GM21528 (cell line): ENCODE measurements at regions not wholly inside any gene's neighbourhood (a gene's known extent, or its start where the extent isn't known, plus 50 kb on each side); places are given as distances from the start of the nearest gene placed in this dataset.

Source experiments
- ATAC-seq: cut with Tn5 transposase; IDR thresholded peaks from one replicate; pipeline ENCODE4 v1.9.1; 2021; ENCODE audit warnings: mild to moderate bottlenecking, moderate library complexity; ENCODE audit not compliant: unreplicated experiment, low FRiP score

GRCh38 chr16:86962913-86963312 is 354.3 kb downstream of the C16orf95 start:
- no peak for ATAC-seq

- no peak for ATAC-seq
These were observed 353.3 kb downstream of the C16orf95 start for GRCh38 chr16:86963600-86964575.

GRCh38 chr16:86964796-86965241 is 352.4 kb downstream of the C16orf95 start:
- no peak for ATAC-seq

GRCh38 chr16:86965331-86965730 is 351.9 kb downstream of the C16orf95 start:
- no peak for ATAC-seq

DNA sequence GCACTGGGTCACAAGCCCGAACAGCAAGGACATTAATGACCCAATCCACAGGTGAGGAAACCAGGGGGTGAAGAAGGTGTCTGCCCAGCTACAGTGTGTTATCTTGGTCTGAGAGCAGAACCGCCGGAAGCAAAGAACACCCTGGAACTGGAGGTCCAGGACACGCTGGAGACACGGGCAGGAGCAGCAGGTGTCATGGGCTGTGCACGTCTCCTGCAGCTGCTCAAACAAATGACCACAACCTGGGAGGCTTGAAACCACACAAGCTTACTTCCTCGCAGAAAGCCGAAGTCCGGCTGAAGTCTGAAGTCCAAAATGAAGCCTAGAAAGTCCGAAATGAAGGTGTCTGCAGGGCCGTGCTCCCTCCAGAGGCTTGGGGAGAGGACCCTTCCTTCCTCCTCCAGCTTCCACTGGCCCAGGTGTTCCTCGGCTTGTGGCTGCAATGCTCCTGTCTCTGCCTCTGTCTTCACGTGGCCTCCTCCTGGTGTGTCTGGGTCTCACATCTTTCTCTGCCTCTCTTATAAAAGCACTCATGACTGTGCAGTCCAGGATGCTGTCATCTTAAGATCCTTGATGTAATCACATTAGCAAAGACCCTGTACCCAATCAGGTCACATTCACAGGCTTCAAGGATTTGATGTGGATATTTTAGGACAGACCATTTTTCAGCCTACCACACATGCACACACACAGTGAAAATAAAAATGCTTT is 351.2 kb downstream of the C16orf95 start:
- no peak for ATAC-seq

DNA sequence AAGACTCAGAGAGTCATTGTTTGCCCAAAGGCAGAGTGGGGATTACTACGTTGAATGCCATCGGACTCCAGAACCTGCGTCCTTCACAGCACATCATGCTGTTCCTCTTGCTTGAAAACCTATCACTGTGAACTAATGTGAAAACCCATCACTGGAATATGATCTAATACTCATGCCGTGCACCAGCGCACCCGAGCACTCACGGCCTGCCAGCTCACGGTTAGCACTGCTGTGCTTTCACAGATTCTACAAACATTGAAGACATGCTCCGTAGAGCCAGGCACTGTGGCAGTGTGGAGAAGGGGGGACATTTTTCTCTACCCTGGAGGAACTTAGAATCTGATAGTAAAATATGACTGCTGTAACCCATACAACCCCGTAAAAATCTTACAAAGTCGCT is 350.4 kb downstream of the C16orf95 start:
- ATAC-seq, result no peak

DNA sequence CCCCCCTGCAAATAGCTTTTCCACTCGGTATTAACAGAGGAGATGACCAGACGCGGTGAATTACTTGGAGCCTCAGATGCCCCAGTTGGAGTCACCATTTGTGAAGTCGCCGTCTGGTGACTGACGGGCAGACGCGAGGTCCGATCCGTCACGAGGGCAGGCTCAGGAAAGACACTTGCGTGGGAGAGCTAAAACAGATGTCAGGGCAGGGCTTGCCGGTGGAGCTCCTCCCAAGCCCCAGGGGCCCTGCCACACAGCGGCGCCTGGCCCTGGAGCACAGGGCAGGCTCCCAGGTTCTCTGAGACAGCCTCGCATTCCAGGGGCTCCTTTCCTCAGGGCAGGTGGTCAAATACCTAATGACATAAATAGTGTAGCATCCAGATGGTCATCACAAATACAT is 348.3 kb downstream of the C16orf95 start:
- no peak for ATAC-seq

DNA sequence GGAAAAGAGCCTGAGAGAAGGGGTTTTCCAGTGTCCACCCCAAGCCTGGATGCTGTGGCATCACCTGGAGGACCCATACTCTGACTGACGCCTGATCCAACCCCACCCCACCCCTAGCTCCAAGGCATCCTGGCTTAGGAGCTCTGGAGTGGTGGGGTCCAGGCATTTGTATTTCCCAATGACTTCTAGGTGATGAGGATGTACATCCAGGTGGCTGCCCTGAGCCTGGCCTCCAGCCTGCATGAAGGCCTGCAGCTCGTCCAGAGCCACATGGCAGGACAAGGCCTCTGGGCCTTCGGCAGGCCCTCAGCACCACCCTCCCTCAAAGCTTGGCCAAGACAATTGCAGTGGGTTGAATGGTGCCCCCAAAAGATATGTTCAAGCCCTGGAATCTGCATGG is 347.5 kb downstream of the C16orf95 start:
- ATAC-seq, result no peak

- ATAC-seq, result no peak
These were observed 346.9 kb downstream of the C16orf95 start for GRCh38 chr16:86970279-86970678.

DNA sequence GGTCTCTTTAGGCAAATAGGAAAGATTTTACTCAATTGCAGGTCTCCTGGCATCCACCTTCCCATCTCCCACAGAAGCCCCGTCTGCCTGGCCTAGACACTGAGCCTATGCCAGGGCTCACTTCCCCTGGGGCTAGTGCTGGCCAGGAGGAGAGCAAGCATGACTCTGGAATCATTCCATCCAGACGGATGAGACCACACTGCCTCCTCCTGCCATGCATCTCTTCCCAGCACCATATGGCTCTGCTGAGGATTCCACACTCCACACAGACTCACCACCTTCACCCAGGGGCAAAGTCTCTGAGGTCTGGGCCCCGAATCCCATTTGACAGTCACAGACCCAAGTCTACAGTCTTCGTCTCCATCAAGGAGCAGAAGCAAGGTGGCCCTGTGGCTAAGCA is 346.5 kb downstream of the C16orf95 start:
- no peak for ATAC-seq

DNA sequence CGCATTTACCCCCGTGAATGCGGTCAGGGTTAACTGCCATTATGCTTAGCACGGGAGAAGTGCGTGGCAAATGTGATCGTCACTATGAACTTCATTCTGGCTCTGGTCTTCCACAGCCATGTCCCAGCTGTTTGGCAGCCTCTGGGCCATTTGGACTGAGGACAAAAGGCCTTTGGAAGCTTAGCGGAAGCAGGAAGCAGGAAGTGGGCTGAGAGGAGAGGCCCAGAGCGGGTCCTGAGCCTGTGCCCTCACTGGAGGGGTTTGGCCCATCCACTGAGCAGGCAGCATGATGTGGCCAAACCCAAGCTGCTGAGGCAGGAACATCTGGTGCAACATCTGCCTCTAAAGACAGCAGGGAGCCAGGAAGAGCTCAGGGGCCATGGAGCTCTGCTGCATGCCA is 345.9 kb downstream of the C16orf95 start:
- ATAC-seq, result no peak

DNA sequence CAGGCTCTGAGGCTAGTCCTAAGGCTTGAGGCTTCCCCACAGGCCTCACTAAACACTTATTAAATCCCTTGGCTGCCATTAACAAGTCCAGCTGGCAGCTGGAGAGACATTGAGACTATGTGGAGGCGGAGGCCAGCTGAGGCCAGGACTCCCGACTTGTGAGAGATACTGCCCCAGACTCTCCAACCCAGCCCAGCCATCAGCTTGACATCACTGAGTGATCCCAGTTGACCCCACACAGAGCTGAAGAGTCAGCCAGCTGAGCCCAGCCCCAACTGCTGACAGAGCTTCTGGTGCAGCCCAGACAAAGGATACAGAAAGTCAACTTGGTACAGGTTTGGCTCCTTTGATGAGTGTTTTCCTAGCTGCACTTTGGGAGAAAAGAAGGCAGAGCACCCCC is 343.1 kb downstream of the C16orf95 start:
- no peak for ATAC-seq

GRCh38 chr16:86975445-86975844 is 341.7 kb downstream of the C16orf95 start:
- no peak for ATAC-seq

GRCh38 chr16:86977076-86977676 is 340.0 kb downstream of the C16orf95 start:
- no peak for ATAC-seq

GRCh38 chr16:86978445-86979030 is 338.7 kb downstream of the C16orf95 start:
- no peak for ATAC-seq

GRCh38 chr16:86979061-86979460 is 338.1 kb downstream of the C16orf95 start:
- ATAC-seq, result no peak

GRCh38 chr16:86979984-86980553 is 337.1 kb downstream of the C16orf95 start:
- no peak for ATAC-seq

GRCh38 chr16:86980644-86981043 is 336.5 kb downstream of the C16orf95 start:
- ATAC-seq, result no peak

DNA sequence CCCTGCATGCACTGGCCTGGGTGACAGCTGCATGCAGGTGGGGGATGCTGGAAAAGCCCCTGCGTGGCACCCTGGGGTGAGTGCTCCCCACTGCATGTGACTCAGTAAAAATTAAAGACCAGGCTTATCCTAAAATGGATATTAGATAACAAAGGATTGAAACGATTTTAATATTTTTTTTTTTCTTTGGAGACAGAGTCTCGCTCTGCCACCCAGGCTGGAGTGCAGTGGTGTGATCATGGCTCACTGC is 334.9 kb downstream of the C16orf95 start:
- no peak for ATAC-seq

DNA sequence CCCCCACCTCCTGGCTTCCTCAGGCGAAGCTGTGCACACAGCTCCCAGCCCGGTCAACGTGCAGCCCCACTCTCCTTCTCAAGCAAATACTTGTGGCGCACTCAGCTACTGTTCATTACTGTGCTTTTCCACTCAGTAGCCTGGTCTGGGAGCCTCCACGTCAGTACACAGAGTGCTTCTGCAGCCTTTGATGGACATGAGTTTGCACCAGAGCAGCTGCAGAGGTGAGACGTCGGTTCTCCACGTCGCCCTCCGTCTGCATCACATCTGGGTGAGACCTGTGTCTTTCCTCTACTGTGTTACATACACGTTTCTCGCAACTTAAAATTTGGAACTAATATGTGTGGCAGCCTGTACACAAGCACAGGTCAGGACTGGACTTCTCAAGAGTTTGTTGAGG is 334.3 kb downstream of the C16orf95 start:
- no peak for ATAC-seq

DNA sequence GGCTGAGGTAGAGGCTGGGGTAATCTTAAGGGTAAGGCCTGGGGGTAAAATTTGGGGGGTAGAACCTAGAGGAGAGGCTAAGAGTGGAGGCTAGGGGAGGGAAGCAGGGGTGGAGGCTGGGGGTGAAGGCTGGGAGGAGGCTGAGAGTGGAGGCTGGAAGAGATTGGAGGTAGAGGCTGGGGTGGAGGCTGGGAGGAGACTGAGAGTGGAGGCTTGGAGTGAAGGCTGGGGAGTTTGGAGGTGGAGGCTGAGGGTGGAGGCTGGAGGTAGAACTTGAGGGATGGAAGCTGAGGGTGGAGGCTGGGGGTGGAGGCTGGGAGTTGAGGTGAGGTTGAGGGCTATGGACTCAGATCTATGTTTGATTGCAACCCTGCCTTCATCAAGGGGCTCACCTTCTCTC is 333.6 kb downstream of the C16orf95 start:
- ATAC-seq, result no peak
